Peyer's patch (tissue), 4 donors: ENCODE measurements at regions not wholly inside any gene's neighbourhood (a gene's known extent, or its start where the extent isn't known, plus 50 kb on each side); places are given as distances from the start of the nearest gene placed in this dataset.

Experiments
- DNase-seq, 3 donors: peaks; one replicate each; pipeline ENCODE4 v3.0.0-alpha.2; 2017 to 2019
- H3K27ac ChIP-seq, 4 donors: fragments of 200-600 bp; sonication (generic); one replicate each; pipeline ENCODE4 v1.5.1; 2016 to 2019
- H3K27me3 ChIP-seq, 2 donors: fragments of 200-600 bp; sonication (generic); one replicate each; pipeline ENCODE4 v1.5.1; 2019
- H3K36me3 ChIP-seq, 3 donors: fragments of 200-600 bp; sonication (generic); one replicate each; pipeline ENCODE4 v1.5.1; 2016 to 2019
- H3K4me1 ChIP-seq, 4 donors: fragments of 200-600 bp; sonication (generic); one replicate each; pipeline ENCODE4 v1.5.1; 2016 to 2019
- H3K4me3 ChIP-seq, 4 donors: fragments of 200-600 bp; sonication (generic); 1 replicate in 3 of 4; 2 replicates in 1 of 4; pipeline ENCODE4 v1.5.1; 2016 to 2019; ENCODE audit warnings: mild to moderate bottlenecking in 1 of 4
- H3K9me3 ChIP-seq, 4 donors: fragments of 200-600 bp; sonication (generic); one replicate each; pipeline ENCODE4 v1.5.1; 2016 to 2019; ENCODE audit warnings: mild to moderate bottlenecking in 1 of 4
- POLR2A ChIP-seq, 2 donors: fragments of 450-650 bp; IDR thresholded peaks; one replicate each; pipeline ENCODE4 v1.5.1; 2017; ENCODE audit warnings: antibody characterized with exemption in 2 of 2, mild to moderate bottlenecking in 2 of 2, moderate library complexity in 2 of 2
- TF ChIP-seq, protein P1 (sequence below), 6 experiments: fragments of 450-650 bp in 4 of 6; fragments of 200-600 bp in 2 of 6; sonication (generic) in 1 of 6; IDR thresholded peaks; one replicate each; pipeline ENCODE4 v1.5.1; 2017 to 2019; ENCODE audit warnings: antibody characterized with exemption in 6 of 6, mild to moderate bottlenecking in 3 of 6, moderate library complexity in 1 of 6

DNA sequence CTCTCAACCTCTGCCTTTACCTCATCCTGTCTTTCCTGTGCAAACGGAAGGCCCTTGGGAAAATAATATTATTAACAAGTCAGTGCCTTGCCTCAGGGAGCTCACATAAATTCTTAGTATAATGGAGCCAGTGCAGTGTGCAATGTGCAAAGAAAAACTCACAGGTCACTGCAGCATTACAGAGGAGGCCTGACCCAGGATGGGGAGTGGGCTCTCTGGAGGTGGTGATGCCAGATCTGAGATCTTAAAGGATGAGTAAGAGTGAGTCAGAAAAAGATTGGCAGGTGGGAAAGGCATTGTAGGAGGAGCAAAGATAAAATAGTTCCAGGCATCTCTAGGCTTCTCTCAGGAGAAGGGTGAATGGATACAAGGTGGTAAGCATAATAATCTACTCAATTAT lies 185.6 kb upstream of the ADAMTS9 start:
- no peaks in the 10 kb centered on the region for H3K27me3 ChIP-seq
- no peaks in the 10 kb centered on the region for H3K9me3 ChIP-seq
- peaks cover 0 to 11% (median 0%) of the 10 kb centered on the region in 4 donors for H3K4me1 ChIP-seq
- no peak for TF ChIP-seq POLR2A (IDR thresholded peaks at IDR 0.05)
- TF ChIP-seq, protein P1, sequence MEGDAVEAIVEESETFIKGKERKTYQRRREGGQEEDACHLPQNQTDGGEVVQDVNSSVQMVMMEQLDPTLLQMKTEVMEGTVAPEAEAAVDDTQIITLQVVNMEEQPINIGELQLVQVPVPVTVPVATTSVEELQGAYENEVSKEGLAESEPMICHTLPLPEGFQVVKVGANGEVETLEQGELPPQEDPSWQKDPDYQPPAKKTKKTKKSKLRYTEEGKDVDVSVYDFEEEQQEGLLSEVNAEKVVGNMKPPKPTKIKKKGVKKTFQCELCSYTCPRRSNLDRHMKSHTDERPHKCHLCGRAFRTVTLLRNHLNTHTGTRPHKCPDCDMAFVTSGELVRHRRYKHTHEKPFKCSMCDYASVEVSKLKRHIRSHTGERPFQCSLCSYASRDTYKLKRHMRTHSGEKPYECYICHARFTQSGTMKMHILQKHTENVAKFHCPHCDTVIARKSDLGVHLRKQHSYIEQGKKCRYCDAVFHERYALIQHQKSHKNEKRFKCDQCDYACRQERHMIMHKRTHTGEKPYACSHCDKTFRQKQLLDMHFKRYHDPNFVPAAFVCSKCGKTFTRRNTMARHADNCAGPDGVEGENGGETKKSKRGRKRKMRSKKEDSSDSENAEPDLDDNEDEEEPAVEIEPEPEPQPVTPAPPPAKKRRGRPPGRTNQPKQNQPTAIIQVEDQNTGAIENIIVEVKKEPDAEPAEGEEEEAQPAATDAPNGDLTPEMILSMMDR (IDR thresholded peaks at IDR 0.05): no peak
- no peak for DNase-seq
- H3K36me3 ChIP-seq: no peaks in the 10 kb centered on the region
- no peak overlapping the region for H3K27ac ChIP-seq
- H3K4me3 ChIP-seq: no peak overlapping the region

DNA sequence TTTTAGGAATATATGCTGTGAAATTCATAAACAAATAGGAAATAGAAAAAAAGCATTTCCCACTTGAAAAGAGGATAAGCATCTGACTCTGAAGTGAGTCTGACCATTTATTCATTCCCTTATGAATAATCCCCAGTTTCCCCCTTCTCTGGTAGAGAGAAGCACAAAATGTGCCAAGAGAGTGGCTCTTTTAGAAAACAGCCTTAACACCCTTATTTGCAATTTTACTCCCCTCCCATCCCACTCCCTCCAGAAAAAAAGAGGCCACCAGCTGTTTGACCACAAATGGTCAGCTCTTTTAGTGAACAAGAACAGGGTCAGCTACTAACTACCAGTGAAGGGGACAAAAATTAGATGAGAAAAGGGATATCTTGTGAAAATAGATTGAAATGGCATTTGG lies 184.5 kb upstream of the ADAMTS9 start:
- no peak for DNase-seq
- H3K36me3 ChIP-seq: no peaks in the 10 kb centered on the region
- no peaks in the 10 kb centered on the region for H3K27me3 ChIP-seq
- H3K27ac ChIP-seq: no peak overlapping the region
- no peaks in the 10 kb centered on the region for H3K9me3 ChIP-seq
- no peak overlapping the region for H3K4me3 ChIP-seq
- TF ChIP-seq POLR2A (IDR thresholded peaks at IDR 0.05): no peak
- TF ChIP-seq, protein P1 (IDR thresholded peaks at IDR 0.05): no peak
- H3K4me1 ChIP-seq: peaks cover 0 to under 1% (median 0%) of the 10 kb centered on the region in 4 donors

GRCh38 chr3:64871834-64872249 lies 184.0 kb upstream of the ADAMTS9 start:
- Histone ChIP-seq H3K4me1 (no peaks in the 10 kb centered on the region), H3K27ac (no peak overlapping the region), H3K9me3 (no peaks in the 10 kb centered on the region), H3K27me3 (no peaks in the 10 kb centered on the region), H3K36me3 (no peaks in the 10 kb centered on the region), H3K4me3 (no peak overlapping the region)
- no peak for DNase-seq
- TF ChIP-seq, protein P1 (IDR thresholded peaks at IDR 0.05): no peak
- TF ChIP-seq POLR2A (IDR thresholded peaks at IDR 0.05): no peak

- DNase-seq: no peak
- Histone ChIP-seq H3K4me1 (no peaks in the 10 kb centered on the region), H3K9me3 (no peaks in the 10 kb centered on the region), H3K27ac (no peak overlapping the region), H3K4me3 (no peak overlapping the region), H3K27me3 (no peaks in the 10 kb centered on the region), H3K36me3 (no peaks in the 10 kb centered on the region)
- TF ChIP-seq, protein P1 (IDR thresholded peaks at IDR 0.05): no peak
- TF ChIP-seq POLR2A (IDR thresholded peaks at IDR 0.05): no peak
Measured at GRCh38 chr3:64870876-64871646, 183.3 kb upstream of the ADAMTS9 start.

DNA sequence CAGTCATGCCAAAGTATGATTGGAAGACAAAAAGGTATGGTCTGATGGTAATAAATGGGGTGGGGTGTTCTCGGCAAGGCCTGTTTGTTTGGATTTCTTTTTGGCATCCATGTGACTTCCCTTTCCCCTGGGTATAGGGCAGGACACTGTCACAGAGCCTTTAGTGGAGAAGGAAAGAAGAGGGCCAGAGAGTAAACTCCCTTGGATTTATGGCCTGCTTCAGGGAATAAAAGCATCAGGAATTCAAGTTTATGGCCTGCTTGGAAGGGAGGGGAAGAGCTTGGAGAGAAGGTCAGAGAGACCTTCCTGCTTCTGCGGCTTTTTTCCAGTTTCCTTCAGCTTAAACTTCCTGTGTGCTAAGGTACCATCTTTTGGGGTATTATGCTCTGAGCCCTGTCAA lies 179.4 kb upstream of the ADAMTS9 start:
- Histone ChIP-seq H3K27ac (no peak overlapping the region), H3K4me1 (no peaks in the 10 kb centered on the region), H3K36me3 (no peaks in the 10 kb centered on the region), H3K27me3 (no peaks in the 10 kb centered on the region), H3K4me3 (no peak overlapping the region), H3K9me3 (no peaks in the 10 kb centered on the region)
- no peak for DNase-seq
- TF ChIP-seq POLR2A (IDR thresholded peaks at IDR 0.05): no peak
- TF ChIP-seq, protein P1 (IDR thresholded peaks at IDR 0.05): no peak
